WTC11 (cell line): ENCODE measurements at regions not wholly inside any gene's neighbourhood (a gene's known extent, or its start where the extent isn't known, plus 50 kb on each side); places are given as distances from the start of the nearest gene placed in this dataset.

Experiments
- CTCF ChIP-seq: fragments of 200-600 bp; IDR thresholded peaks from 2 replicates; pipeline ENCODE4 v1.8.0; 2022; ENCODE audit warnings: antibody characterized with exemption
- NR2C2 ChIP-seq: sonication (generic); formaldehyde crosslinking; IDR thresholded peaks from 2 replicates; pipeline ENCODE4 v1.8.0; 2022; ENCODE audit warnings: mild to moderate bottlenecking, missing genetic modification reagents
- NR3C1 ChIP-seq: sonication (generic); formaldehyde crosslinking; conservative IDR thresholded peaks from 2 replicates; pipeline ENCODE4 v1.8.1; 2023; ENCODE audit warnings: low read depth, mild to moderate bottlenecking, missing genetic modification reagents
- TCF7 ChIP-seq: sonication (generic); formaldehyde crosslinking; IDR thresholded peaks from 2 replicates; pipeline ENCODE4 v1.8.0; 2022; ENCODE audit warnings: mild to moderate bottlenecking, low read depth, missing genetic modification reagents, moderate library complexity
- USF1 ChIP-seq: sonication (generic); formaldehyde crosslinking; IDR thresholded peaks from 2 replicates; pipeline ENCODE4 v1.8.0; 2022; ENCODE audit warnings: mild to moderate bottlenecking, missing genetic modification reagents
- ZNF317 ChIP-seq: sonication (generic); formaldehyde crosslinking; IDR thresholded peaks from 2 replicates; pipeline ENCODE4 v1.8.1; 2023; ENCODE audit warnings: low read depth, mild to moderate bottlenecking, moderate library complexity, missing genetic modification reagents, borderline replicate concordance

DNA sequence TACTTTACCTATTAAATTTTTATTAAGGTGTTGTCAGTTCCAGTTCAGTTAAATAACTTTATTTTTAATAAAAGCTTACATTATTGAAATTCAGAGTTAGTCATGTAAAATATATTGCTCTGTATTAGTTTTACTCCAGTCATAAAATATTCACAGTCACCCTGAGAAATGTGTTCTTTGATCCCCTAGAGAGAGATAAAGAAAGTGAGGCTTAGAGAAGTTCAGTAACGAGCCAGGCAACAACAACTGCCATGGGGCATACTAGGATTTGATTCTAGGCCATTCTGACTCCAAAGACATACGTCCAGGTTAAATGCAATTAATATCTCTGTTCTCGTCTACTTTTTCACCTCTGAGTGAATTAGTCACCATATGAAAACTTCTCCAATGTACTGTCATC is 761.9 kb upstream of the CXADR start:
- TF ChIP-seq NR2C2 (CRISPR knock-in tag) (no peak), USF1 (no peak), ZNF317 (CRISPR knock-in tag) (no peak), TCF7 (no peak), CTCF (no peak), NR3C1 (CRISPR knock-in tag) (no peak)
